ENCODE measurements at regions not wholly inside any gene's neighbourhood (a gene's known extent, or its start where the extent isn't known, plus 50 kb on each side); places are given as distances from the start of the nearest gene placed in this dataset.

DNA sequence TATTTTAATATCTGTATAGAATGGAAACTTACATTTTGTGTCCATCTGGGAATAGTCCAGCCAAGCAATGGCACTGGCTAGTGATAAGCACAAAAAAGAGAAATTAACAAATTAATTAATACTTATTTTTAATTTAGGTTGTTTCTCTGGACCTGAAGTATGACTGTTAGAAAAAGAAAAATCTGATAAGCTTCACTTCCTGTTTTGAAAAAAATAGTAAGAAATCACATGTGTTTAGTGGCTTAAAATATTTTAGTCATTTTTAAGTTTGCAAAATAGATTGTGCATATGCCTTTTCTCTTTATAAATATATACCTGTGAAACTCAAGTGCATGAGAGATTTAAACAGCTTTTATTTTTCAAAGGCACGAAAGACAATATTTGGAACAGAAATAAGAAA lies 50.1 kb upstream of the CREB5 start:
- no peak overlapping the region for H3K4me3 ChIP-seq (ENCODE audit: low read length)
- peaks cover 13% of the 10 kb centered on the region for H3K4me1 ChIP-seq (ENCODE audit: insufficient read depth, low read length)
- peaks cover 3% of the 10 kb centered on the region for H3K9me3 ChIP-seq (ENCODE audit: low read length)
- no peak overlapping the region for H2AFZ ChIP-seq (ENCODE audit: low read depth, low read length)
- H3K27me3 ChIP-seq (ENCODE audit: insufficient read depth, low read length) = no peaks in the 10 kb centered on the region
- no peaks in the 10 kb centered on the region for H3K36me3 ChIP-seq (ENCODE audit: insufficient read depth, low read length)
